Activated T-cell treated with anti-CD3 and anti-CD28 coated beads for 24 hours (primary cell): ENCODE measurements at regions not wholly inside any gene's neighbourhood (a gene's known extent, or its start where the extent isn't known, plus 50 kb on each side); places are given as distances from the start of the nearest gene placed in this dataset.
A peak's percentile ranks its signal among the peaks of the same experiment; 100 is the strongest.

Source experiments
- DNase-seq: peaks from one replicate; pipeline ENCODE4 v3.0.0-alpha.2; 2020; ENCODE audit warnings: low read depth

- no peak for DNase-seq
These were observed 132.7 kb upstream of the MTAP start for GRCh38 chr9:21669701-21670100.

GRCh38 chr9:21670374-21670773 is 132.1 kb upstream of the MTAP start:
- DNase-seq: no peak

GRCh38 chr9:21672140-21672539 is 130.3 kb upstream of the MTAP start:
- DNase-seq: no peak

GRCh38 chr9:21672761-21673160 is 129.7 kb upstream of the MTAP start:
- no peak for DNase-seq

GRCh38 chr9:21674894-21675293 is 127.5 kb upstream of the MTAP start:
- DNase-seq: no peak

GRCh38 chr9:21677387-21677786 is 125.0 kb upstream of the MTAP start:
- no peak for DNase-seq

- no peak for DNase-seq
These were observed 124.6 kb upstream of the MTAP start for GRCh38 chr9:21677834-21678233.

- no peak for DNase-seq
These were observed 123.0 kb upstream of the MTAP start for GRCh38 chr9:21679432-21679831.

GRCh38 chr9:21680590-21680989 is 121.8 kb upstream of the MTAP start:
- no peak for DNase-seq

- no peak for DNase-seq
These were observed 120.8 kb upstream of the MTAP start for GRCh38 chr9:21681641-21682040.

- DNase-seq: no peak
These were observed 120.1 kb upstream of the MTAP start for GRCh38 chr9:21682381-21682780.

GRCh38 chr9:21682981-21683380 is 119.5 kb upstream of the MTAP start:
- no peak for DNase-seq

GRCh38 chr9:21683484-21684175 is 118.8 kb upstream of the MTAP start:
- no peak for DNase-seq

GRCh38 chr9:21684231-21684630 is 118.2 kb upstream of the MTAP start:
- no peak for DNase-seq

GRCh38 chr9:21684831-21685362 is 117.5 kb upstream of the MTAP start:
- DNase-seq: peak; percentile 52

GRCh38 chr9:21685502-21685901 is 116.9 kb upstream of the MTAP start:
- DNase-seq: no peak

GRCh38 chr9:21686738-21687137 is 115.7 kb upstream of the MTAP start:
- no peak for DNase-seq

- DNase-seq: no peak
These were observed 115.1 kb upstream of the MTAP start for GRCh38 chr9:21687351-21687750.

GRCh38 chr9:21688108-21689102 is 114.0 kb upstream of the MTAP start:
- no peak for DNase-seq

- DNase-seq: no peak
These were observed 112.6 kb upstream of the MTAP start for GRCh38 chr9:21689854-21690253.

- DNase-seq: no peak
These were observed 111.9 kb upstream of the MTAP start for GRCh38 chr9:21690561-21690960.

- DNase-seq: no peak
These were observed 110.0 kb upstream of the MTAP start for GRCh38 chr9:21692390-21692789.

GRCh38 chr9:21694424-21694823 is 108.0 kb upstream of the MTAP start:
- DNase-seq: no peak
